B cell (primary cell): ENCODE measurements at regions not wholly inside any gene's neighbourhood (a gene's known extent, or its start where the extent isn't known, plus 50 kb on each side); places are given as distances from the start of the nearest gene placed in this dataset.
"Not testable (repeated sequence)": the region's sequence is repeated elsewhere in the genome, so short reads cannot be mapped to it uniquely, and the experiment has no call there.

ENCODE experiments used
- ATAC-seq: fragments of 200-7000 bp; cut with Tn5 transposase; one replicate; pipeline ENCODE4 v1.10.0; 2021; ENCODE audit warnings: low read depth, mild to moderate bottlenecking, moderate number of reproducible peaks, moderate library complexity
- CTCF ChIA-PET: fragments of 350-600 bp; sonication (Branson Sonifier 250); formaldehyde crosslinking; loops from one replicate; lab custom pipeline; 2021; ENCODE audit warnings: antibody characterized with exemption, inconsistent platforms; lab: Charles Lee
- POLR2A ChIA-PET: fragments of 350-600 bp; sonication (Branson Sonifier 250); formaldehyde crosslinking; loops from one replicate; lab custom pipeline; 2021; ENCODE audit warnings: antibody characterized with exemption; lab: Charles Lee
- DNase-seq: peaks from one replicate; pipeline ENCODE4 v3.0.0; 2013
- H2AFZ ChIP-seq: 2 replicates; pipeline ENCODE4 v1.6.1; 2012; ENCODE audit warnings: mild to moderate bottlenecking, low read depth, low read length; ENCODE audit not compliant: insufficient read depth, poor library complexity, severe bottlenecking
- H3K27ac ChIP-seq, 2 donors: 1 replicate in 1 of 2; 2 replicates in 1 of 2; pipeline ENCODE4 v1.5.1; 2012 to 2013; ENCODE audit warnings: low read length in 2 of 2, mild to moderate bottlenecking in 2 of 2, moderate library complexity in 1 of 2
- H3K27me3 ChIP-seq, 4 experiments: fragments of 200-600 bp in 1 of 4; sonication (generic) in 1 of 4; replicated peaks in 1 of 4; 1 replicate in 2 of 4; 2 replicates in 2 of 4; pipeline versions ENCODE4 v1.6.1 to v1.7.0; 2013 to 2016; ENCODE audit warnings: low read length in 3 of 4, mild to moderate bottlenecking in 2 of 4, mixed read lengths in 1 of 4, moderate library complexity in 1 of 4; ENCODE audit not compliant: insufficient read depth in 4 of 4, control insufficient read depth in 3 of 4; ENCODE audit errors: control extremely low read depth in 1 of 4
- H3K36me3 ChIP-seq, 2 experiments: replicated peaks in 1 of 2; 1 replicate in 1 of 2; 2 replicates in 1 of 2; pipeline versions ENCODE4 v1.6.1 to v1.7.1; 2013; ENCODE audit warnings: low read length in 1 of 2; ENCODE audit not compliant: insufficient read depth in 2 of 2, control insufficient read depth in 1 of 2; ENCODE audit errors: control extremely low read depth in 1 of 2, extremely low read depth in 1 of 2
- H3K4me1 ChIP-seq, 2 donors: fragments of 200-600 bp in 1 of 2; sonication (generic) in 1 of 2; 1 replicate in 1 of 2; 2 replicates in 1 of 2; pipeline versions ENCODE4 v1.5.1 to v1.6.1; 2013 to 2017; ENCODE audit warnings: low read length in 2 of 2; ENCODE audit not compliant: control insufficient read depth in 2 of 2, insufficient read depth in 2 of 2
- H3K4me2 ChIP-seq: replicated peaks from 2 replicates; pipeline ENCODE3; 2012; ENCODE audit warnings: mild to moderate bottlenecking, low read depth, low read length; ENCODE audit not compliant: poor library complexity, severe bottlenecking
- H3K4me3 ChIP-seq, 5 experiments: fragments of 200-600 bp in 1 of 5; sonication (generic) in 1 of 5; 1 replicate in 3 of 5; 2 replicates in 2 of 5; pipeline versions ENCODE4 v1.5.1 to v1.7.0; 2011 to 2016; ENCODE audit warnings: low read length in 4 of 5, mild to moderate bottlenecking in 4 of 5, low read depth in 2 of 5, control low read depth in 1 of 5, moderate library complexity in 1 of 5; ENCODE audit not compliant: insufficient read depth in 1 of 5; ENCODE audit errors: control extremely low read depth in 1 of 5, extremely low read depth in 1 of 5
- H3K79me2 ChIP-seq: fragments of 200-600 bp; sonication (generic); one replicate; pipeline ENCODE4 v1.6.0; 2016; ENCODE audit warnings: low read length; ENCODE audit not compliant: control insufficient read depth, insufficient read depth
- H3K9ac ChIP-seq: fragments of 200-600 bp; sonication (generic); 2 replicates; pipeline ENCODE4 v1.6.1; 2017; ENCODE audit warnings: mild to moderate bottlenecking, low read length, moderate library complexity
- H3K9me3 ChIP-seq, 3 donors: one replicate each; pipeline versions ENCODE4 v1.6.1 to v1.7.1; 2013; ENCODE audit warnings: low read length in 2 of 3; ENCODE audit not compliant: control insufficient read depth in 2 of 3, insufficient read depth in 1 of 3; ENCODE audit errors: control extremely low read depth in 1 of 3
- H4K20me1 ChIP-seq: 2 replicates; pipeline ENCODE4 v1.6.0; 2012; ENCODE audit warnings: mild to moderate bottlenecking, low read length; ENCODE audit not compliant: insufficient read depth, control insufficient read depth, poor library complexity, severe bottlenecking
- H3K27ac Mint-ChIP-seq: one replicate; pipeline ENCODE4 v1.8.0; 2021; ENCODE audit warnings: mixed read lengths
- H3K27me3 Mint-ChIP-seq: one replicate; pipeline ENCODE4 v1.8.0; 2021; ENCODE audit warnings: mixed read lengths
- H3K4me1 Mint-ChIP-seq: one replicate; pipeline ENCODE4 v1.8.0; 2021; ENCODE audit warnings: mixed read lengths
- H3K4me3 Mint-ChIP-seq: one replicate; pipeline ENCODE4 v1.8.0; 2021; ENCODE audit warnings: mixed read lengths
- H3K9me3 Mint-ChIP-seq: one replicate; pipeline ENCODE4 v1.8.0; 2022; ENCODE audit warnings: mixed read lengths; ENCODE audit not compliant: insufficient read depth
- CTCF ChIP-seq: fragments of 200-600 bp; IDR thresholded peaks from one replicate; pipeline ENCODE4 v1.8.0; 2022; ENCODE audit warnings: antibody characterized with exemption, mild to moderate bottlenecking
- EZH2 ChIP-seq: IDR thresholded peaks from 2 replicates; pipeline ENCODE4 v1.6.1; 2012; ENCODE audit warnings: borderline replicate concordance, low read depth, mild to moderate bottlenecking, moderate library complexity, low read length; ENCODE audit not compliant: insufficient read depth, poor library complexity, severe bottlenecking
- WGBS: methylation state at CpG from one replicate; pipeline ENCODE4 v1.1.5; 2013; ENCODE audit warnings: missing lambda C conversion rate; ENCODE audit not compliant: insufficient coverage; 5-methylcytosine and 5-hydroxymethylcytosine counted together
- intact Hi-C: fragments of 100-400 bp; cut with micrococcal nuclease; formaldehyde crosslinking; loops from one replicate; pipeline ENCODE4 v1.10.0; 2022

- Histone ChIP-seq H3K4me1 (peaks cover 7% of the 10 kb centered on the region in 2 donors), H3K79me2 (no peaks in the 10 kb centered on the region), H3K9me3 (no peaks in the 10 kb centered on the region), H3K27me3 (peaks cover 0 to 2% (median 0%) of the 10 kb centered on the region in 4 experiments), H3K4me3 (no peak overlapping the region), H3K9ac (no peak overlapping the region), H3K27ac (no peak overlapping the region), H4K20me1 (no peaks in the 10 kb centered on the region), H3K4me2 (peak overlapping the region; percentile 27), H2AFZ (no peak overlapping the region), H3K36me3 (no peaks in the 10 kb centered on the region)
- CTCF ChIA-PET = no interaction called here
- Mint-ChIP-seq H3K4me3 (no peak overlapping the region), H3K9me3 (no peaks in the 10 kb centered on the region), H3K27ac (no peak overlapping the region), H3K27me3 (peaks cover 19% of the 10 kb centered on the region), H3K4me1 (peaks cover 15% of the 10 kb centered on the region)
- POLR2A ChIA-PET = no interaction called here
- TF ChIP-seq CTCF = no peak
- no peak for TF ChIP-seq EZH2
- DNase-seq (peak; percentile 39), ATAC-seq (peak; percentile 31)
- no CpG with 5 or more reads among the region's 2 CpGs for WGBS
- intact Hi-C loops = no loop called here
These were observed 350.8 kb upstream of the NT5C1B start for GRCh38 chr2:18940184-18940583.

GRCh38 chr2:18939740-18940139, 350.4 kb upstream of the NT5C1B start:
- DNase-seq, POLR2A ChIA-PET: not testable (repeated sequence)
- CTCF ChIA-PET = interaction anchor here (0.5 kb wide), 1 partner anchor 101 kb away, joined by 4 read pairs; no protein-coding TSS in a partner anchor

More at GRCh38 chr2:18939740-18940139, 350.4 kb upstream of the NT5C1B start:
- H3K4me1 ChIP-seq, H3K4me3 ChIP-seq, H3K4me3 Mint-ChIP-seq, H3K4me2 ChIP-seq, intact Hi-C loops, H3K27ac Mint-ChIP-seq, ATAC-seq, H3K27ac ChIP-seq, H3K9me3 Mint-ChIP-seq, H2AFZ ChIP-seq, H3K9me3 ChIP-seq, H3K9ac ChIP-seq, H3K36me3 ChIP-seq, H4K20me1 ChIP-seq, H3K27me3 ChIP-seq, H3K79me2 ChIP-seq: not testable (repeated sequence)
- Mint-ChIP-seq H3K27me3 (peaks cover 18% of the 10 kb centered on the region), H3K4me1 (peaks cover 15% of the 10 kb centered on the region)
- 40% methylated on average over 1 of the region's 5 CpGs for WGBS
